Inflammatory macrophage treated with lipopolysaccharide for 4 hours (primary cell): ENCODE measurements at regions not wholly inside any gene's neighbourhood (a gene's known extent, or its start where the extent isn't known, plus 50 kb on each side); places are given as distances from the start of the nearest gene placed in this dataset.
"Not testable (repeated sequence)": the region's sequence is repeated elsewhere in the genome, so short reads cannot be mapped to it uniquely, and the experiment has no call there.

Experiments used
- DNase-seq: peaks from one replicate; pipeline ENCODE4 v3.0.0-alpha.2; 2020

- DNase-seq = no peak
Observed at GRCh38 chr14:24744641-24745040, 110.7 kb upstream of the GZMB start.

DNA sequence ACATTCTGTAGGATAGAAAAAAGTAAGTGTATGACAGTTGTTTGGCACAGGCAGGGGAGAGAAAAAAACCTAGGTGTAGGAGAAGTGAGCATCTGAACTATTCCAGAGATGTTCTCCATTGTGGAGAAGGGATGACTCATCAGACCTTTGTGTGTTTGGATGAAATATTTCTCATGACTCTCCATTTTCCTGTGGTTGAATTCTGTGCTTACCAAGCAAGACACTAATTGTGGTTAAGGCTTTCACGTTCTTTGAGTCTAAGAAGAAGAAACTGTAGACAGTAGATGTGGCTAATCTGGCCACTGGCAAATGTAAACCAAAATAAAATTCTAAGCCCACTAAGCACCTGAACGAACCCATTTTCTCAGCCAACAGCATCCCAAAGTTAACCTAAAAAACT lies 107.9 kb upstream of the GZMB start:
- no peak for DNase-seq

DNA sequence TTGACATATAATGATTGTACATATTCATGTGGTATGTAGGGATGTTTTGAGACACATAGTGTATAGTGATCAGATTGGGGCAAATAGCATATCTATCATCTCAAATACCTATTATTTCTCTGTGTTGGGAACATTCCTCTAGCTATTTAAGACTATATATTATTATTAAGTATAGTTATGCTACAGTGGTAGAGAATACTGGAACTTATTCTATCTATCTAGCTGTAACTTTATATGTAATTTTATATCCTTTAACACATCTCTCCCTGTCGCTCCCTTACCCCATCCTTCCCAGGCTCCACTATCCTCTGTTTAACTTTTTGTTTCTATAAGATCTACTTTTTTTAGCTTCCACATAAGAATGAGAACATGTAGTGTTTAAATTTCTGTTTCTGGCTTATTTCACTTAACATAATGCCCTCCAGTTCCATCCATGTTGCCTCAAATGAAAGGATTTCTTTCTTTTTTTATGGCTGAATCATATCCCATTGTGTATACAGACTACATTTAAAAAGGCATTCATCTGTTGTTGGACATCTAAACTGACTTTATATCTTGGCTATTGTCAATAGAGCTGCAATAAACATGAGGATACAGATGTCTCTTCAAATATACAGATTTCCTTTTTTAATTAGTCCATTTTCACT lies 102.1 kb upstream of the GZMB start:
- DNase-seq = no peak

DNA sequence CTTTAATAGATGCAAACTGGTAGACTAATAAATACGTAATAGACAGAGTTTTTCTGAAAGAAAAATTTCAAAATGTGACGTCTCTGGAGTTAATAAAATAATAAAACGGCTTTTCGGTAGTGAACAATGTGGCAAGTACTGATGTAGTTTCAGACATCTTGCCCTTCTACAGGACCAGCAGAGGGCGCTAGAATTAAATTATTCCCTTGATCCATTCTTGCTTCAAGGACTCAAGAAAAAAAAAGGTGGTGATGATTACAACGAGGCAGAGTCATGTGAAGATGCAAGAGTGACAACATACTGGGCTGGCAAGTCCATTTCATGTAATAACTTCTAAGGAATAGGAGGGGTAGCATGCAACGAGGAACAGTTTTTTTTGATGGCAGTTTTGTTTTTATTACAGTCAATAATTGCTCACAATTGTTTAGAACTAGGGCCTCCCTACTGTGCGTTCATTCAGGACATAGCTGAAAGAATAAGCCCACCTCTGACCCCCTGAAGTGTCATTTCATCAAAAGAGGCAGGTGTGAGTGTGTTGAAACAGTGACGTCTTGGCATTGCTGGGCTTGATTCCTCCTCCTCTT lies 101.0 kb upstream of the GZMB start:
- peak; percentile 74 for DNase-seq

GRCh38 chr14:24726480-24726879 lies 92.5 kb upstream of the GZMB start:
- DNase-seq = no peak

- no peak for DNase-seq
Observed at GRCh38 chr14:24725311-24725710, 91.3 kb upstream of the GZMB start.

- DNase-seq = no peak
Observed at GRCh38 chr14:24721775-24722174, 87.8 kb upstream of the GZMB start.

- DNase-seq = no peak
Observed at GRCh38 chr14:24715239-24715638, 81.2 kb upstream of the GZMB start.

DNA sequence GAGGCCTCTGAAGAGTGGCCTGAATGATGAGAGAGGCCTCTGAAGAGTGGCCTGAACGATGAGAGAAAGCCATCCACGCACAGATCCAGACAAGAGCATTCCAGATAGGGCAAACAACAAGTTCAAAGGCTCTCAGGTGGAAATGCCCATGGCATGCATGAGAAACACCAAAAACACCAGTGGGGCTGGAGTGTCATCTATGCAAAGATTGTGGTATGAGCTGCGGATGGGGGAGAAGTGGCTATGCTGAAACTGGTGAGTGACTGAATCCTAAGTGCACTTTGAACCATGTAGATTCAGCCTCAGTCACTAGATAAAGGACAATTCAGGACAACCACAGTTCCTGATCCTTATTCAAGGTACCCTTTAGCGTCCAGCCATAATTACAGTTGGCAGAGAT lies 79.4 kb upstream of the GZMB start:
- DNase-seq = no peak

- DNase-seq = no peak
Observed at GRCh38 chr14:24712909-24713308, 78.9 kb upstream of the GZMB start.

DNA sequence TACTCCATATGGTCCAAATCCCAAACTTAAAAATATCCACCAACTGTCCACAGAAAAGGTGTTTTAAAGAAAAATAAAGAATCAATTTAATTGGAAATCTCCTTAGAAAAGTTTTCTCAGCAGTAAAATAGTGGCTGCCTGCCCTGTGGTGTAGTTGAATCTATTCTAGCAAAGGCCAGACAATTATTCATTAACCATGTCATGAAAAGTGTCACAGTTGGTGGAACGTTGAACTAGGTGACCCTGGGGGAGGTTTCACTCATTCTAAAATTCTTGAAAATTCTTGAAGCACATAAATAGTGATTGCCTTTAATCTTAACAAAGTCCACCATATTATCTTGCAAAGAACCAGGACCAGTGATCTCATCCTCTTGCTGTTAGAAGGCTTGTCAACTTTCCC lies 78.4 kb upstream of the GZMB start:
- DNase-seq = no peak

DNA sequence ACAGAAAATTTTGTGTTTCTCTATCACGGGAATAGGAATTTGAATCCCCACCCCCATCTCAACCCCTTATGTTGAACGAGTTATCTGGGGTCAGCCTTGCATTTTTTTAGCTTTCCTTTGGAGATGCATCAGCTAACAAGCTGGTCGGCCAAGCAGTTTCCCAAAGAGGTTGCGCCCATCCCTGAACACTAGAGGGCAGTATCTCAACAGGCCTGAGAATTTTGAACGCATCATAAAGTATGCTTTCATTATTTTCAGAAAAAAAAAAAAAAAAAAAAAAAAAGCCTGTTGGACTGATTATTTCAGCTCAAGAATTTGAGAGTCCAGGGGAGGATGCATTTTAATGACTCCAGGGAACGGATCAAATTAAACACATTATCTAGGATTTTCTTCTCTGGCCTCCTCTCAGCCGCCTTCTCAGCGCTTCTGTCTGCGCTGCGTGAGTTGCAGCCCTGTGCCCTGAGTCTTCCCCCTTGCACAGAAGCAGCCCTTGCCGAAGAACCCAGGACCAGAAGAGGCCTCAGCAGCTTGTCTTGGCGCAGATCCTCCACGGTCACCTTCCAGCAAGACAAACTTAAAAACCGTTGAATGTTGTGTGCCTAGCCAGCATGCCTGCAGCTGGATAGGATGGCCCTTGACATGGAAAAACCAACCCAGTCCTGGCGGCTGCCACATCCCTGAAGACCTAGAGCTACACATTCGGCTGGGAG lies 76.6 kb upstream of the GZMB start:
- peak; percentile 49 for DNase-seq

DNA sequence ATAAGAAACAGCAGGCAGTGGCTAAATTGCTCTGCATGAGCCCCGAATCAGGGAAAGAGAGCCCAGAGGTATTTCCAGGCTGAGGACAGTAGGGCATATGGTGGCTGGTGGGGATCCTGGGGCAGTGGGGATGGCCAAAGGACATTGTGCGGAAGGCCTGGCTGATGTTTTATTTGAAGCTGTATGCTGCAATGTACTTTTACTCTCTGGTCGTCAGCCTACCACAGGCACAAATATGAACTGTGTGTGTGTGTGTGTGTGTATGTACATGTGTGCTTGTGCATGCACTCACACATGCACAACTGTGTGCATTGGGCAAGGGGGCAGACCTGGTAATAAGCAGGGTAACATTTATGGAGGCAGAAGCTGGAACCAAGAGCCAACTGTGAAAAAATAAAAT lies 74.7 kb upstream of the GZMB start:
- DNase-seq = no peak

GRCh38 chr14:24706351-24706750 lies 72.4 kb upstream of the GZMB start:
- DNase-seq = peak; percentile 70

DNA sequence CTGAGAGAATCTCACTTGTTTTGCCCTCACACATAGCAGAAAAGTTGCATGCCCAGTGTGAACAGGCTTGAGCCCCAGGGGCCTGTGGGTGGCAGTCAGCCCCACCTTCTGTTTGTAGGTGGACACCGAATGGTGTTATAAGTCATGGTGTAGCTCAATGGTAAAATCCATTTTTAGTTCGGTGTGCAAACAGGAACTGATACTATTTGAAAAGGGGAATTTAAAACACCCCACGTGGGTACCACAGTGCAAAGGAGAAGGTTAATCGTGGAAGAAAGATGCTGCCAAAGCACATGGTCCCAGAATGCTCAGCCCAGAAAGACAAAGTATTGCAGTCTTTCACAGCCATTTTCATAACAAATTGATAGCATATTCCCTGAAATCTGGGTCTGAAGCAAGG lies 71.8 kb upstream of the GZMB start:
- peak; percentile 57 for DNase-seq

GRCh38 chr14:24701062-24701461 lies 67.1 kb upstream of the GZMB start:
- DNase-seq = peak; percentile 61

- peak; percentile 23 for DNase-seq
Observed at GRCh38 chr14:24700511-24700910, 66.5 kb upstream of the GZMB start.

DNA sequence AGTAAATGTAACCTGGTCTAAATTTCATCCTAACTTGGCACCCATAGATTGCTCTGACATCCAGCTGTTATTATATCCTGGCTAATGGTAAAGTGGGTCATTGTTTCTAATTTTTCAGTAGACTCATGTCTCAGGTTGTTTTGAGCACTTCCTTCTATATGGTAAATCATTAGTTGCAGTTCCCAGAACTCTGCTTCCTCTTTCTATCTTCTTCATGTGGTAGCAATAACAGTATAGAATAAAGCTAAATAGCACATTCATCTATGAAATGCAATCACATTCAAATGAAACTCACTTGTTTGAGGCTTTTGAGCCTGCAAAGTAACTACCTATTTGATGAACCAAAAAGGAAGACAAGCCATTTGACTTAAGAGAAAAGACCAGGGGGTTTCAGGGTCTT lies 65.1 kb upstream of the GZMB start:
- DNase-seq = peak; percentile 68

- DNase-seq = not testable (repeated sequence)
Observed at GRCh38 chr14:24696280-24696920, 62.4 kb upstream of the GZMB start.

DNA sequence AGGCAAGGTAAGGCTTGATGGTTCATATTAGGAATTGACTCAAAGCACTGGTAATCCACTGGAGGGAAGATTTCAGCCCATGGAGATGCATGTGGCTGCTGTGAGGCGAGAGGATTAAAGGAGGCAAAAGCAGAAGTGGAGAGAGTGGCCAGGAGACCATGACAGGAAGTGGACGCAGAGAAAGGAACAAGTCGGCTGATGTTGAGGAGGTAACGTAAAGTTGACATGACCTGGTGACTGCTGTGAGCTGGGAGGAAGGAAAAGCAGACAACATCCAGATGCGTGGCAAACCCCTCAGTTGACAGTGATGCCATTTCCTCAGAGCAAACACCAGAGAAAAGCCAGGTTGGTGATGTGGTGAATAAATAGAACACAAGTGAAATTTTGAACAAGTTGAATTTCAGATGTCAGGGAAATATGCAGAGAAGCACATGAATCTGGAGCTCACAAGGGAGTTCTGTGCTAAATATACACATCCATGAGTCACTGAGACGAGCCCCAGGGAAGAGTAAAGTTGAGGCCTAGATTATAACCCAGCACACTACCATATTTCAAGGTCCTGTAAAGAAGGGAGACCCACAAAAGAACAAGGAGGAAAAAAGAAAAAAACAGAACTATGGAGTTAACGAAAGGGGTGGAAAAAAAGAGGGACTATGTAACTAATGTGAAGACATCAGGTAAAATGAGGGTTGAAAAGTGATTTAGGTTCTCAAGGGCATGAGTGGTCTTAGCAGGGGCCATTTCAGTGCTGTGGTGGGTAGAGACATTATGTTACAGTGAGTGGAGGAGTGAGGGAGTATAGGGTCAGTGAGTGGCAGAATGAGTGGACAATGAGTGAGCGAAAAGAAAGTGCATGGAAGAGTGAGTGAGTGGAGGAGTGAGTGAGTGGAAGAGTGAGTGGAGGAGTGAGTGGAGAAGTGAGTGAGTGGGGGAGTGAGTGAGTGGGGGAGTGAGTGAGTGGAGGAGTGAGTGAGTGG lies 61.6 kb upstream of the GZMB start:
- peak; percentile 66 for DNase-seq

DNA sequence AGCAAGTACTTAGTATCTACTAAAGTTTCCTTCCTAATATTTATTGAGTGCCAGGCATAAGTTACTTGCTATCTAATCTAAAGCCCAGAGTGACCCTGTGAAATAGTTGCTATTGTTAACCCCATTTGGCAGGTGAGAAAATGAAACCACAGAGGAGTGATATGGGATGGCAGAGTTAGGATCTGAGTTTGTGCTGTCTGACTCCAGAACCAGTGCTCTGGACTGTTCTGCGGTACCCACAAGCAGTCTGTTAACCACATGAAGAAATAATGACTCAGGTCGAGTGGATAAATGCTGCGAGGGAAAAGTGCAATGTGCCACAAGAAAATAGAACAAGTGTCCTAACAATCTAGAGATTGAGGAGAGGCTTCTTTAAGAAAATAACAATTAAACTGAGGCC lies 60.7 kb upstream of the GZMB start:
- no peak for DNase-seq

GRCh38 chr14:24693983-24694382 lies 60.0 kb upstream of the GZMB start:
- no peak for DNase-seq

DNA sequence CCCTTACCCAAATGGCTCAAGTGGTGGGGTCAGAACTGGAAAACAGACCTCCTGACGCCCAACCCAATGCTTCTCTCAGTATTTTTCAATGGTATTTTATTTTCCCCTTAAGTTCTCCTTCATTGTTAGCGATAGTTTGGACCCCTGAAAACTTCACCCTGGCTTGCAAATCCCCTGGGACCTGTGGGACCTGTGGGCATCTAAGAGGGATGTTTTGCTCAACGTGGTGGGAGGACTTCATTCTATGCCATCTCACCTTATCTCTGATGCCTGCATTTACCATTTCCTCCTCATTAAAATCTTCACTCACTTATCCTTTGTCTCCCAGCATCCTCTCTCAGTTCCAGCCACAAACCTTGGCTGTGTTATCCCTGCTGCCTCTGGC lies 59.4 kb upstream of the GZMB start:
- no peak for DNase-seq
